Pons (tissue), 1 donor: ENCODE measurements at regions not wholly inside any gene's neighbourhood (a gene's known extent, or its start where the extent isn't known, plus 50 kb on each side); places are given as distances from the start of the nearest gene placed in this dataset.
"Not testable (repeated sequence)": the region's sequence is repeated elsewhere in the genome, so short reads cannot be mapped to it uniquely, and the experiment has no call there.

Source experiments
- DNase-seq: peaks from one replicate; pipeline ENCODE4 v3.0.0-alpha.2; 2016; ENCODE audit warnings: low spot score

DNA sequence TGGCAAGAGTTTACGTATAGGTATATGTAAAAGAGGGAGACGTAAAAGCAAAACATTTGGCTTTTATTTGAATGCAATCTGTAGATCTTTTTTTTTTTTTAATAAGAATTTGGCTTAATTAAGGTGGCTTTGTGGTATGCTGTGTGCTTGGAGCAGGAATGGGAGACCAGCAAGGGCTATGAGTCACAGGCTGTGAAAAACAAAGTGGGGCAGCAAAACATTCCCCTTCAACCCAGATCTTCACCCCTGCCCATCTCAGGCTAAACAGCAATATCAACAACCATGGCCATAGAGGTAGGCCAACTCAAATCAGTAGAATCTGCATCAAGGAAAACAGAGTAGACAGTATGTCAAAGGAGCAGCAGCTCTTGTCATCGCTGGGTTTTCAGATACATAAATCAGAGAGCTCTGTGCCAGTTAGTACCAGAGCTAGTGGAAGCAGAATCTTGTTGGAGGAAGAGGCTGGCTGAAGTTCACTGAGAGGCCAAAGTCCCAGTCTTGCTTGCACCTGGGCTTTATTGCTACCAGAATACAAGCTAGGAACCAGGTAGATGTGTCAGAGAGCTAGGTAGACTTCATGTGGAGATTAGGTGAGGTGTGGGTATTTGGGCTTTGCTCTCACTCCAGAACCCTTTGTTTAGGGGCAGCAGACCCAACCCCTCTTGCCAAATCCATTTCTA is 191.5 kb upstream of the FANCL start:
- DNase-seq: no peak

GRCh38 chr2:58429014-58429875 is 188.1 kb upstream of the FANCL start:
- DNase-seq: peak; percentile 76

DNA sequence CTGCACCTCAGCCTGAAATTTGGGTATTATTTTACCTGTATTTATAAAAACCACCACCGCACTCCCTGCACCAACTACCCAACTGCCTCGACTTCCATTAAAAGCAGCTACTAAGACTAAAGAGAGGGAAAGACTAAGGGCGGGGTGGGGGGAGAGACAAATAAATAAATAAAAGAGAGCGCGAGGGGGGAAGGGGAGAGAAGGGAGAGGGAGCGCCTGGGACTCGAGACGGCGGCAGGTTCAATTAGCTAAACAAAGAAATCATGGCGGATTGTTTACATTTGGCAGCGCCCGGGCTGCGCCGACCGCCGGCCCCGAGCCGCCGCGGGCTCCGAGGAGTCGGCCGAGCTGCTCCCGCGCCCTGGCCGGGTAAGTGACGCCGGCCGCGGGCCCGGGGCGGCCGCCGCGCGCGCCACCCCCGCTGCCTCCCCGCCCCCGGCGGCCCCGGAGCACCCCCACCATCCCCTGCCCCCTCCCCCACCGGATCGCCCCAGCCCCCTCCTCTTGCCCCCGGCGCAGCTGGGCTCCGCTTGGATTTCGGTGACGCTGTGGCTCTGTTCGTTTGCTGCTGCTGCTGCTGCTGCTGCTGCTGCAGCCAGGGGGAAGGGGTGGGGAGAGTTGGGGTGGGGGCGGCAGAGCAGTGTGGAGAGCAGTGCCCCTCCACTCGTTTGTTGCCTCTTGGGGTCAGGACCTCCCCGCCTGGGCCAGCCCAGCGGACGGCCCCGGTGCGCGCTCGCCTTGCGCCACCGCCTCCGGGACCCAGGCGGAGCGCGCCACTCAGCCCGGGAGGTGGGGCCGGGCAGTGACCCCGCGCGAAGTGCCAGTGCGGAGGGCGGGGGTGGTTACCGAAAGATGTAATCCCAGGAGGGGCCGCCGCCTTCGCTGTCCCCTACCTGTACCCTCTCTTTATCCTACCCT is 187.2 kb upstream of the FANCL start:
- peak; percentile 58 for DNase-seq

DNA sequence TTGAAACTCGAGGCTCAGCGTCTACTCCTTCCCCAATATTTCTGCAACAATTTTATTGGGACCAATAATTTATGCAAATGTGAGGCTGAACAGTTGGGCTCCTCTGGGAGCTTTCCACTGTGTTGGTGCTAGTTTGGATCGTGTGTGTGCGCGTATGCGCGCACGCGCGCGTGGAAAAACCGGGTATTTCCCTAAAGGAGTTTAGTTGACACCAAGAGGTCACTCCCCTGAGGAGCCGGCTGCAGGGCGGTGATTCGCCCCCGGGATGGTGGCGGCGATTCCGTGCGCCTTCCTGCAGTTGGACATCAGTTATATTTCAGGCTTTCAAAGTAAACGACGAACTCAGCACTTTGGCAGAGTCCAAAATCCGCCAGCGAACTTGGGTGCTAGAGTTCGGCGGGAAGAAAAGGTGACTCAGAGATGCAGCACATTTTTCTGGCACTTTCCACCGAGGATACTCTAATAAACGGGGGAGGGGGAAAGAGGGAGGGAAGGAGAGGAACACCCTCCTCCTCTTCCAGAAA is 186.5 kb upstream of the FANCL start:
- peak; percentile 79 for DNase-seq

GRCh38 chr2:58425368-58425767 is 184.2 kb upstream of the FANCL start:
- peak; percentile 75 for DNase-seq

DNA sequence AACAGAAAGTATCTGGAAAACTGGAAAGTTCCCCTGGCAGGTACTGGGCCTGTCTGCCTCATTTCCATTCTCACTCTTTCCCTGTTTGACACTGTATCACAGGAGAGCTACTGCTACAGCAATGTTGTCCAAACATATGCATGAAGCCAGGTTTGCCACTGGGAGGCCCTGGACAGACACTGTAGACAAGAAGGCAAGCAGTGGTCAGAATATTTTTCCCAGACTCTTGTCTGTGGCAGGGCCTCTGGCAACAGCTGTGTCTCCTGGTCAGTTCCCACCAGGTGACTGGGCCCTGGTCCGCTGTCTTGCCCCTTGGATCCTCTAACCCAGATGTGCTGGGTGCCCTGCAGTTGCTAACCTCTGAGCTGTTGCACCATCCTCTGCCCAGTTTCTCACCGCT is 178.9 kb upstream of the FANCL start:
- no peak for DNase-seq

- DNase-seq: no peak
Observed at GRCh38 chr2:58416696-58417095, 175.6 kb upstream of the FANCL start.

DNA sequence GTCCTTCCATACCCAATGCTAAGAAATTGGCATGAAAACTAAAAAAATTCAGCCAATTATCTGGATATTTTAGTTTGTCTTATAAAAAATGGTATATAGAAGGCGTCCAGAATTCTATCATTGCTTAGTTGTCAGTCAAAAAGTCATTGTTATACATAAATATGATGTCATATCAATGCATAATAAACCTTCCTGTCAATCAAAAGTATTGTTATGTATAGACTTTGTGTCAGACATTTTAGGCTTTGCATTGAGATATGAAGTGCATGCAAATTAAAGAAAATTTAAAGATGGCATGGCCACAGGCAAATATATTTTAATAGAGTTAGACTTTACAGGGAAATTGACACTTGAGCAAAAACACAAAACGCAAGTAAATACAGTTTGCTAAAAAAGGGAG is 173.4 kb upstream of the FANCL start:
- no peak for DNase-seq

GRCh38 chr2:58410549-58410948 is 169.4 kb upstream of the FANCL start:
- DNase-seq: no peak

DNA sequence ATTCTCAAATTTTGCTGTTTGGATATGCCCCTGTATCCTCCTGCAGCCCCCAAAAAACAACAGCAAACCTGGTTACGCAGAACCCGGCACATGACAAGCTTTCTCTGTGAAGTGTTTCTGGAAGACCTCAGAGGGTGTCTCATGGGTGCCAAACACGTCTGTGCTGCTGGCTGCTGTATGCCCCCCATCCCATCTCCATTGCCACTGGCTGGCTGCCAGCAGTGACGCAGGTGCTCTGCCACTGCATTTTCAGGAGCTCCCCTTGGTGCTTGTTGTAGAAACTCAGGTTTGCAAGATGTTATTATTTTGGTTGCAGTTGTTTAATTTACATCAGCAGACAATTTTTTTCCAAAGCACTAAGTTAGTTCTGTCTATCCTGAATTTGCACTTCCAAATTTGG is 166.4 kb upstream of the FANCL start:
- no peak for DNase-seq

GRCh38 chr2:58405341-58405740 is 164.2 kb upstream of the FANCL start:
- no peak for DNase-seq

DNA sequence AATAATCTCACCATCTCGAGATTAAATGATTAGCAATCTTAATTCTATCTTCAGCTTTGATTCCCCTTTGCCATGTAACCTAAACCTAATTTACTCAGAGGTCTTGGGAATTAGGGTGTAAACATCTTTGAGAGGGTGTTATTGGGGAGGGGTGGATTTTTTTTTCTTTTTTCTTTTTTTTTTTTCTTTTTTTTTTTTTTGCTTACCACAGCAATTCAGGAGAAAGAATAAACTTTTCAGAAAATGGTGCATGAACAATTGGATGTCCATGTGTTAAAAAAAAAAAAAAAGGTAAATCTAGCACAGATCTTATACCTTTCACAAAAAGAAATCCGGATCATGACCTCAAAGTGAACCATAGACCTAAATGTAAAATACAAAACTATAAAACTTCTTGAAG is 160.8 kb upstream of the FANCL start:
- DNase-seq: no peak

DNA sequence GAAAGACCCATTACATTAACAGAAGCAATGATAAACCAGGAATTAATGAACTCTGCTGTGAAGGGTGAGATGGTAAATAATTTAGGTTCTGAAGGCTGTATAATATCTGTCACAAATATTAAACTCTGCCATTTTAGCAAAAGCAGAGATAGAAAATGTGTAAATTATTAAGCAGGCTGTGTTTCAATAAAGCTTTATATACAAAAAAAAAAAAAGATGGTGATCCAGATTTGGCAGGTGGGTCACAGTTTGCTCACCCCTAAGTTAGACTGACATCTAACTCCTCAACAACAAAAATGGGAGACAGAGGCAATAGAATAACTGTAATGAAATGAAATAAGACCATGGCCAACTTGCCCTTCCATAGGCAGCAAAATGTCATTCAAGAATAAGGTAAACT is 157.3 kb upstream of the FANCL start:
- no peak for DNase-seq

GRCh38 chr2:58387701-58388100 is 146.6 kb upstream of the FANCL start:
- DNase-seq: no peak

DNA sequence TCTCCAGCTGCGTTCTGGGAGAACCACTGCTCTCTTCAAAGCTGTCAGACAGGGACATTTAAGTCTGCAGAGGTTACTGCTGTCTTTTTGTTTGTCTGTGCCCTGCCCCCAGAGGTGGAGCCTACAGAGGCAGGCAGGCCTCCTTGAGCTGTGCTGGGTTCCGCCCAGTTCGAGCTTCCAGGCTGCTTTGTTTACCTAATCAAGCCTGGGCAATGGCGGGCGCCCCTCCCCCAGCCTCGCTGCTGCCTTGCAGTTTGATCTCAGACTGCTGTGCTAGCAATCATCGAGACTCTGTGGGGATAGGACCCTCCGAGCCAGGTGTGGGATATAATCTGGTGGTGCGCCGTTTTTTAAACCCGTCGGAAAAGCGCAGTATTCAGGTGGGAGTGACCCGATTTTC is 145.8 kb upstream of the FANCL start:
- DNase-seq: not testable (repeated sequence)

GRCh38 chr2:58378152-58378551 is 137.0 kb upstream of the FANCL start:
- no peak for DNase-seq

DNA sequence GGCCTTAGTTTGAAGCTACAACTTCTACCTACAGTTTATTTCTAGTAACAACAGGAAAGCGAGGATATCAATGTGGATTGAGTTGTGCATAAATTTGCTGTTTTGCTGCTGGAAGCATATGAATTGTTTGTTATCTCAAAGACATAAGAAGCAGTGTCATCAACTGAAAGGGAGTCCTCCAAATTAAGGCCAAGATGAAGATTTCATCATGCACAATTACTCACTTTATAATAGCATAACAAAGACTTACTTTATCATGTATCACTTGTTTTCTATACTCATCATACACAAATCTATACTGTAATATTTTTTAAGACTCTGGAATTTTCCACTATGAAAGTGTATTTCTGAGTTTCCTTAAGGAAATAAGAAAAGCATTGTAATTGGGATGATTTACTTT is 136.1 kb upstream of the FANCL start:
- no peak for DNase-seq

DNA sequence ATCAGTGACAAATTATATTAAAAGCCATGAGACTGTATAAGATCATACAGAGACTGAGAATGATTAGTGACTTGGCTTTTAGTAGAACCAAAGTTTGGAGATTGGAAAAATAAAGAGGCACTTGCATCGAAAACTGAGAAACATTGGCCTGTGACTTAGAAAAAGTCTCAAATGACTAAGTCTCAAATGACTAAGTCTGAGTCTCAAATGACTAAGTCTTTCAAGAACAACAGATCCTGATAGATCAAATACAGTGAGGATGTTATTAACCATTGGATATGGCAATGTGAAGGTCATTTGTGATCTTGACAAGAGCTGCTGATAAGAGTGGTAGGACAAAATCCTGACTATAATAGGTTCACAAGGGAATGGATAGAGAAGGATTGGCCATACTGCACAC is 135.5 kb upstream of the FANCL start:
- no peak for DNase-seq

DNA sequence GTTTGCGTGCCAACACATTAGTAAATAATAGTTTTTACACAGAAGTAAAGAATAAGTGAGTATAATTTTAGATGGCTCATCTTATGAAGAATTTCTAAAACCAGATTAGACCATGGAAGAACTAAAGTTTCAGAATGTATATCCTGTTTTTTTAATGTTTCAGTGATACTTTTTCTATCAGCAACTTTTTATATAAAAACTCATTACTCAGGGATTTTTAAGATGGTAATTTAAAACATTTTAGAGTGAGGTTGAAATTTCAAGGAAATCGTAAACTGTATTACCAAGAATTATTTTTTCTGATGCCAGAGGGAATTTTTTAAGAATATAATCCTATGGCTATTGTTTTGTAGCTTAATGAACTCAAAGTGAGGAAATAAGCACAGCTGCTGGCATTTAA is 128.5 kb upstream of the FANCL start:
- DNase-seq: no peak

DNA sequence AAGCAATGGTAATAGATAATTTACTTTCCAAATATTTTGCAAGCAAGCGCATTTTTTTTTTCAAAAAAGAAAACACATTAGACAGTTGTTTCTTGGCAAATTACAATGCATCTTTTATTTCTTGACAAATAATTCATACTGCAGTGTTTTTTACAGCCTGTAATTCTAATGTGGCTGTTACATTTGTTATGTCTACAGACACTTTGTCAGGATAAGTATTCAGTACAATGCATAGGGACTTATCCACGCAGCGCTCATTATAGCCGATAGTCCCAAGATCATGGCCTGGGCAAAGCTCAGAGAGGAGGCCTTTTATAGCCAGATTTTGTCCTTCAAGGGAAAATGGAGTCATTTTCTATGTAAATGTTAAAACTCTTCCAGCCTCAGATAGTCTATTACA is 123.0 kb upstream of the FANCL start:
- no peak for DNase-seq

GRCh38 chr2:58358026-58358425 is 116.9 kb upstream of the FANCL start:
- DNase-seq: no peak

DNA sequence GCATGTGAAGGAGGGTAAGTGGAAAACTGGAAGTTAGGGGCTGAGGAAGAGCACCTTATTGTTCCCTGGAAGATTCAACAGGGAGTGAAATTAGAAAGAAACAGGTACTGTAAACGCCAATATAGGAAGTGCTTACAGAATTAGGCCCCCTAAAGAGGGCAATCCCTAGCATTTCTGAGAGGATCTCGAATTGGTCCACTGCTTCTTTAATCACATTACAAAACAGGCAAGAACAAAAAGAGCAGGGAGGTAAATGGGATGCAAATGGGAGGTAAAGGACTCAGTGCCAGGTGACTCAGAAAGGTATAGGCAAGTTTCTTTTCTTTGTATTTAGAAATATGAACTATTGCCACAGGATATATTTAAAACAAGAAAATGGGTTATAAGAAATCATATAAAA is 116.4 kb upstream of the FANCL start:
- no peak for DNase-seq
